ENCODE measurements at regions not wholly inside any gene's neighbourhood (a gene's known extent, or its start where the extent isn't known, plus 50 kb on each side); places are given as distances from the start of the nearest gene placed in this dataset.

- peaks cover 0 to 11% (median 2%) of the 10 kb centered on the region in 4 experiments; a peak in 3 of 7 replicates for H3K4me1 ChIP-seq (replicated peaks in 1 of 4; ENCODE audit: control insufficient read depth in 3 of 4, insufficient read depth in 4 of 4, low read length in 3 of 4)
- H4K5ac ChIP-seq (ENCODE audit: insufficient read length, low read depth, low read length), result no peak overlapping the region
- H2BK12ac ChIP-seq (ENCODE audit: low read depth, low read length), result no peak overlapping the region
- no peak overlapping the region for H2BK15ac ChIP-seq (ENCODE audit: low read length)
- no peak overlapping the region for H3K9ac ChIP-seq (replicated peaks in 1 of 4; ENCODE audit: extremely low read depth in 1 of 4, low read depth in 3 of 4, low read length in 3 of 4)
- POLR2A ChIA-PET (ENCODE audit: partially characterized antibody), result no interaction called here
- no peak overlapping the region for H3K4me3 ChIP-seq (ENCODE audit: extremely low read depth in 1 of 4, insufficient read depth in 2 of 4, low read depth in 3 of 4, low read length in 4 of 4)
- no peaks in the 10 kb centered on the region for H3K79me1 ChIP-seq (ENCODE audit: low read depth, low read length)
- H4K8ac ChIP-seq (ENCODE audit: extremely low read depth, insufficient read depth, low read length), result no peak overlapping the region
- no peak overlapping the region for H3K23ac ChIP-seq (ENCODE audit: insufficient read length)
- H2AFZ ChIP-seq (ENCODE audit: low read length), result no peak overlapping the region
- H3K18ac ChIP-seq (ENCODE audit: extremely low read depth, low read length), result no peak overlapping the region
- no peaks in the 10 kb centered on the region for H3K79me2 ChIP-seq (ENCODE audit: control insufficient read depth in 1 of 2, insufficient read depth in 2 of 2, low read length in 2 of 2)
- no peak overlapping the region for H3K56ac ChIP-seq (replicated peaks; ENCODE audit: insufficient read length, low read depth, low read length)
- no peaks in the 10 kb centered on the region for H3K23me2 ChIP-seq (ENCODE audit: low read depth, low read length)
- H3K27ac ChIP-seq (ENCODE audit: low read depth, low read length), result no peak overlapping the region
- no peak overlapping the region for H2BK5ac ChIP-seq (ENCODE audit: low read depth, low read length)
- CTCF ChIA-PET (ENCODE audit: partially characterized antibody), result no interaction called here
- H3K4me2 ChIP-seq (ENCODE audit: insufficient read depth in 1 of 2, low read depth in 2 of 2, low read length in 2 of 2), result no peak overlapping the region
- no peak overlapping the region for H2BK120ac ChIP-seq (replicated peaks; ENCODE audit: low read depth, low read length)
- H2BK20ac ChIP-seq (ENCODE audit: low read length), result no peak overlapping the region
- H3K27me3 ChIP-seq (replicated peaks in 1 of 4; ENCODE audit: control insufficient read depth in 3 of 4, extremely low read depth in 1 of 4, insufficient read depth in 3 of 4, low read length in 3 of 4), result no peaks in the 10 kb centered on the region
- H3K14ac ChIP-seq (ENCODE audit: insufficient read length), result no peak overlapping the region
- no peaks in the 10 kb centered on the region for H3K9me3 ChIP-seq (ENCODE audit: insufficient read depth in 2 of 2, low read depth in 1 of 2, low read length in 1 of 2)
- H4K20me1 ChIP-seq (replicated peaks in 1 of 2; ENCODE audit: control insufficient read depth in 1 of 2, insufficient read depth in 2 of 2, low read length in 2 of 2), result no peaks in the 10 kb centered on the region
- H3K36me3 ChIP-seq (ENCODE audit: control insufficient read depth in 2 of 4, insufficient read depth in 4 of 4, low read length in 3 of 4), result no peaks in the 10 kb centered on the region
- WGBS, 2 experiments (ENCODE audit: extremely low coverage in 1 of 2, insufficient coverage in 1 of 2, insufficient read length in 1 of 2, insufficient replicate concordance in 2 of 2, low coverage in 1 of 2, low lambda C conversion rate in 2 of 2, missing lambda C conversion rate in 1 of 2), result 96% methylated on average over 4 of the region's 4 CpGs; no CpG with 5 or more reads in 1 of the 2 experiments
- no peak overlapping the region for H4K91ac ChIP-seq (replicated peaks; ENCODE audit: insufficient read length, low read length)
- DNase-seq (ENCODE audit: low read depth in 1 of 2, low spot score in 2 of 2) (no peak), FAIRE-seq (no peak)
- H3K4ac ChIP-seq (replicated peaks; ENCODE audit: insufficient read length, low read depth, low read length), result no peak overlapping the region
- H2AK5ac ChIP-seq (ENCODE audit: low read depth, low read length), result no peak overlapping the region
- no peak for TF ChIP-seq NANOG (IDR thresholded peaks at IDR 0.05; ENCODE audit: insufficient read depth, low read depth, low read length, poor library complexity, severe bottlenecking)
- TF ChIP-seq RXRA (IDR thresholded peaks at IDR 0.05; ENCODE audit: insufficient read depth, low read depth, low read length), result no peak
- TF ChIP-seq CHD2 (IDR thresholded peaks at IDR 0.05; ENCODE audit: low read length), result no peak
- TF ChIP-seq POLR2A (IDR thresholded peaks at IDR 0.05; ENCODE audit: control extremely low read depth in 1 of 2, low read depth in 2 of 2, low read length in 2 of 2), result no peak
- TF ChIP-seq ATF2 (IDR thresholded peaks at IDR 0.05; ENCODE audit: low read length), result no peak
- TF ChIP-seq FOSL1 (IDR thresholded peaks at IDR 0.05; ENCODE audit: insufficient read depth, low read depth, low read length), result no peak
- TF ChIP-seq SP2 (IDR thresholded peaks at IDR 0.05; ENCODE audit: low read length), result no peak
- no peak for TF ChIP-seq MAX (IDR thresholded peaks at IDR 0.05)
- no peak for TF ChIP-seq BCL11A (IDR thresholded peaks at IDR 0.05; ENCODE audit: low read depth in 2 of 2, low read length in 2 of 2)
- TF ChIP-seq TCF12 (IDR thresholded peaks at IDR 0.05; ENCODE audit: low read depth, low read length), result no peak
- no peak for TF ChIP-seq POU5F1 (IDR thresholded peaks at IDR 0.05; ENCODE audit: low read depth, low read length)
- no peak for TF ChIP-seq EZH2 (IDR thresholded peaks at IDR 0.05; ENCODE audit: low read depth, low read length, severe bottlenecking)
- no peak for TF ChIP-seq CEBPB (IDR thresholded peaks at IDR 0.05; ENCODE audit: low read depth, low read length)
- no peak for TF ChIP-seq BRCA1 (IDR thresholded peaks at IDR 0.05; ENCODE audit: low read depth, low read length)
Measured at GRCh38 chr4:30790998-30791397, 70.8 kb downstream of the PCDH7 start.
